WERI-Rb-1 (cell line): ENCODE measurements at regions not wholly inside any gene's neighbourhood (a gene's known extent, or its start where the extent isn't known, plus 50 kb on each side); places are given as distances from the start of the nearest gene placed in this dataset.
A peak's percentile ranks its signal among the peaks of the same experiment; 100 is the strongest.
"Not testable (repeated sequence)": the region's sequence is repeated elsewhere in the genome, so short reads cannot be mapped to it uniquely, and the experiment has no call there.

Experiments
- DNase-seq: peaks from one replicate; pipeline ENCODE4 v3.0.0-alpha.2; 2020
- H3K27ac ChIP-seq: fragments of 250-450 bp; sonication (Bioruptor Pico); 2 replicates; pipeline ENCODE4 v1.5.1; 2020; ENCODE audit warnings: mild to moderate bottlenecking, moderate library complexity
- H3K27me3 ChIP-seq: fragments of 250-450 bp; sonication (Bioruptor Pico); 2 replicates; pipeline ENCODE4 v1.5.1; 2021; ENCODE audit warnings: mild to moderate bottlenecking, low read depth, moderate library complexity; ENCODE audit not compliant: insufficient read depth, severe bottlenecking
- H3K36me3 ChIP-seq: fragments of 250-450 bp; sonication (Bioruptor Pico); 2 replicates; pipeline ENCODE4 v1.5.1; 2020; ENCODE audit warnings: mild to moderate bottlenecking, moderate library complexity
- H3K4me3 ChIP-seq: 2 replicates; pipeline ENCODE4 v1.5.1; 2011; ENCODE audit warnings: low read depth, mild to moderate bottlenecking, control low read depth, low read length
- H3K9me3 ChIP-seq: fragments of 250-450 bp; sonication (Bioruptor Pico); 2 replicates; pipeline ENCODE4 v1.5.1; 2021; ENCODE audit warnings: mild to moderate bottlenecking, moderate library complexity; ENCODE audit not compliant: severe bottlenecking
- CTCF ChIP-seq: IDR thresholded peaks from 2 replicates; pipeline ENCODE4 v1.5.1; 2011; ENCODE audit warnings: low read depth, mild to moderate bottlenecking, control low read depth, inconsistent platforms, low read length

GRCh38 chr16:15223398-15223797, 129.3 kb upstream of the RRN3 start:
- not testable (repeated sequence) for H3K36me3 ChIP-seq, H3K4me3 ChIP-seq, H3K27me3 ChIP-seq, H3K27ac ChIP-seq, H3K9me3 ChIP-seq, DNase-seq

GRCh38 chr16:15219679-15220615, 125.9 kb upstream of the RRN3 start:
- not testable (repeated sequence) for H3K27ac ChIP-seq, H3K9me3 ChIP-seq, H3K36me3 ChIP-seq, H3K4me3 ChIP-seq, H3K27me3 ChIP-seq, DNase-seq
- TF ChIP-seq CTCF: peak; percentile 55

- H3K27ac ChIP-seq, H3K9me3 ChIP-seq, DNase-seq, H3K4me3 ChIP-seq, H3K27me3 ChIP-seq, H3K36me3 ChIP-seq: not testable (repeated sequence)
Measured at GRCh38 chr16:15218856-15219500, 124.9 kb upstream of the RRN3 start.

- H3K27me3 ChIP-seq, DNase-seq, H3K36me3 ChIP-seq, H3K27ac ChIP-seq, H3K9me3 ChIP-seq, H3K4me3 ChIP-seq: not testable (repeated sequence)
Measured at GRCh38 chr16:15207202-15207981, 113.3 kb upstream of the RRN3 start.

GRCh38 chr16:15206439-15206838, 112.4 kb upstream of the RRN3 start:
- DNase-seq: peak; percentile 64
- not testable (repeated sequence) for H3K27me3 ChIP-seq, H3K9me3 ChIP-seq

GRCh38 chr16:15205939-15206338, 111.9 kb upstream of the RRN3 start:
- H3K27ac ChIP-seq: peak overlapping the region; percentile 66; the same call in 1 of the 2 replicates
- not testable (repeated sequence) for H3K4me3 ChIP-seq, H3K27me3 ChIP-seq, H3K9me3 ChIP-seq, H3K36me3 ChIP-seq, DNase-seq

More at GRCh38 chr16:15206439-15206838, 112.4 kb upstream of the RRN3 start:
- not testable (repeated sequence) for H3K36me3 ChIP-seq, H3K4me3 ChIP-seq, H3K27ac ChIP-seq

GRCh38 chr16:15204571-15204970, 110.5 kb upstream of the RRN3 start:
- H3K27ac ChIP-seq, H3K9me3 ChIP-seq, H3K36me3 ChIP-seq, H3K27me3 ChIP-seq, H3K4me3 ChIP-seq, DNase-seq: not testable (repeated sequence)

- H3K4me3 ChIP-seq, H3K36me3 ChIP-seq, H3K27ac ChIP-seq, H3K27me3 ChIP-seq, H3K9me3 ChIP-seq, DNase-seq: not testable (repeated sequence)
Measured at GRCh38 chr16:15192813-15193212, 98.7 kb upstream of the RRN3 start.

GRCh38 chr16:15192197-15192596, 98.1 kb upstream of the RRN3 start:
- not testable (repeated sequence) for H3K36me3 ChIP-seq

GRCh38 chr16:15189478-15189877, 95.4 kb upstream of the RRN3 start:
- not testable (repeated sequence) for DNase-seq, H3K27me3 ChIP-seq, H3K4me3 ChIP-seq, H3K27ac ChIP-seq, H3K36me3 ChIP-seq, H3K9me3 ChIP-seq

More at GRCh38 chr16:15192197-15192596, 98.1 kb upstream of the RRN3 start:
- not testable (repeated sequence) for H3K4me3 ChIP-seq, H3K9me3 ChIP-seq, H3K27me3 ChIP-seq, H3K27ac ChIP-seq, DNase-seq
